Panc1 (cell line): ENCODE measurements at regions not wholly inside any gene's neighbourhood (a gene's known extent, or its start where the extent isn't known, plus 50 kb on each side); places are given as distances from the start of the nearest gene placed in this dataset.

Experiments
- REST ChIP-seq, 2 experiments: IDR thresholded peaks; 2 replicates each; pipeline ENCODE4 v1.6.1; 2011 to 2012; ENCODE audit warnings: low read depth in 2 of 2, control low read depth in 1 of 2, low read length in 1 of 2, mild to moderate bottlenecking in 1 of 2, moderate library complexity in 1 of 2; ENCODE audit not compliant: insufficient read depth in 1 of 2
- TF ChIP-seq, protein P1 (sequence below): fragments of 450-650 bp; IDR thresholded peaks from 2 replicates; pipeline ENCODE4 v1.5.1; 2017; ENCODE audit warnings: mild to moderate bottlenecking

DNA sequence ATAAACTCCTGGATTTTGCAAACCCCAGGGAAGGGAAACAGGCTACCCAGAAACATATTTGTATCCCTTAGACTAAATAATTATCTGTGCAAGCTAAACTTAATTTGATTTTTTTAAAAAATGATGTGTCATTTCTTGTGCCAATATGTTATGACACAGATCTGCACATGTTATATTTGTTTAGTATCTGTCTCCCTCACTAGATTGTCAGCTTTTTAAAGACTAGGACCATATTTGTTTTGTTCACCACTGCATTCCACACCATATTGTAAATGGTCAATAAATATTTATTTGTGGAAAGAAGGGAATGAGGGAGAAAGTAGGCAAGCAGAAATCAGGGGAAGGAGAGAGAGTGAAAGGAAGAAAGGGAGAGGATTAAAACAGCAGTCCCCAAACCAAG, 143.3 kb upstream of the TNPO1 start:
- no peak for TF ChIP-seq REST (IDR thresholded peaks at IDR 0.05; ENCODE audit: insufficient read depth in 1 of 2, low read depth in 2 of 2, low read length in 1 of 2)
- TF ChIP-seq, protein P1, sequence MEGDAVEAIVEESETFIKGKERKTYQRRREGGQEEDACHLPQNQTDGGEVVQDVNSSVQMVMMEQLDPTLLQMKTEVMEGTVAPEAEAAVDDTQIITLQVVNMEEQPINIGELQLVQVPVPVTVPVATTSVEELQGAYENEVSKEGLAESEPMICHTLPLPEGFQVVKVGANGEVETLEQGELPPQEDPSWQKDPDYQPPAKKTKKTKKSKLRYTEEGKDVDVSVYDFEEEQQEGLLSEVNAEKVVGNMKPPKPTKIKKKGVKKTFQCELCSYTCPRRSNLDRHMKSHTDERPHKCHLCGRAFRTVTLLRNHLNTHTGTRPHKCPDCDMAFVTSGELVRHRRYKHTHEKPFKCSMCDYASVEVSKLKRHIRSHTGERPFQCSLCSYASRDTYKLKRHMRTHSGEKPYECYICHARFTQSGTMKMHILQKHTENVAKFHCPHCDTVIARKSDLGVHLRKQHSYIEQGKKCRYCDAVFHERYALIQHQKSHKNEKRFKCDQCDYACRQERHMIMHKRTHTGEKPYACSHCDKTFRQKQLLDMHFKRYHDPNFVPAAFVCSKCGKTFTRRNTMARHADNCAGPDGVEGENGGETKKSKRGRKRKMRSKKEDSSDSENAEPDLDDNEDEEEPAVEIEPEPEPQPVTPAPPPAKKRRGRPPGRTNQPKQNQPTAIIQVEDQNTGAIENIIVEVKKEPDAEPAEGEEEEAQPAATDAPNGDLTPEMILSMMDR: no peak
